ENCODE measurements at regions not wholly inside any gene's neighbourhood (a gene's known extent, or its start where the extent isn't known, plus 50 kb on each side); places are given as distances from the start of the nearest gene placed in this dataset.

- Histone ChIP-seq H3K27ac (no peak overlapping the region), H3K9me3 (no peaks in the 10 kb centered on the region), H3K4me3 (no peak overlapping the region), H3K27me3 (ENCODE audit: low read depth) (no peaks in the 10 kb centered on the region), H3K36me3 (no peaks in the 10 kb centered on the region), H3K4me1 (no peaks in the 10 kb centered on the region)
- DNase-seq (no peak), ATAC-seq (no peak)
- intact Hi-C loops (cut with DNase I): no loop called here
- TF ChIP-seq CTCF (IDR thresholded peaks at IDR 0.05): no peak
These were observed 249.2 kb upstream of the GPRIN3 start for GRCh38 chr4:89556601-89557305.

GRCh38 chr4:89551191-89551590, 243.6 kb upstream of the GPRIN3 start:
- ATAC-seq (no peak), DNase-seq (no peak)
- Histone ChIP-seq H3K27ac (no peak overlapping the region), H3K4me1 (no peaks in the 10 kb centered on the region), H3K4me3 (no peak overlapping the region), H3K36me3 (no peaks in the 10 kb centered on the region), H3K9me3 (no peaks in the 10 kb centered on the region), H3K27me3 (ENCODE audit: low read depth) (no peaks in the 10 kb centered on the region)
- no peak for TF ChIP-seq CTCF (IDR thresholded peaks at IDR 0.05)
- intact Hi-C loops (cut with DNase I): no loop called here

- no peak for TF ChIP-seq CTCF (IDR thresholded peaks at IDR 0.05)
- H3K9me3 ChIP-seq: no peaks in the 10 kb centered on the region
- H3K4me3 ChIP-seq: no peak overlapping the region
- H3K36me3 ChIP-seq: no peaks in the 10 kb centered on the region
- DNase-seq (no peak), ATAC-seq (no peak)
- no peaks in the 10 kb centered on the region for H3K4me1 ChIP-seq
- intact Hi-C loops (cut with DNase I): no loop called here
- no peaks in the 10 kb centered on the region for H3K27me3 ChIP-seq (ENCODE audit: low read depth)
- H3K27ac ChIP-seq: no peak overlapping the region
These were observed 242.3 kb upstream of the GPRIN3 start for GRCh38 chr4:89549907-89550306.

GRCh38 chr4:89545315-89545714, 237.7 kb upstream of the GPRIN3 start:
- Histone ChIP-seq H3K9me3 (no peaks in the 10 kb centered on the region), H3K27ac (no peak overlapping the region), H3K4me1 (no peaks in the 10 kb centered on the region), H3K4me3 (no peak overlapping the region), H3K27me3 (ENCODE audit: low read depth) (no peaks in the 10 kb centered on the region), H3K36me3 (no peaks in the 10 kb centered on the region)
- intact Hi-C loops (cut with DNase I): no loop called here
- no peak for DNase-seq
- no peak for ATAC-seq
- TF ChIP-seq CTCF (IDR thresholded peaks at IDR 0.05): no peak

GRCh38 chr4:89541998-89542397, 234.4 kb upstream of the GPRIN3 start:
- Histone ChIP-seq H3K27ac (no peak overlapping the region), H3K9me3 (no peaks in the 10 kb centered on the region), H3K4me3 (no peak overlapping the region), H3K36me3 (no peaks in the 10 kb centered on the region), H3K27me3 (ENCODE audit: low read depth) (no peaks in the 10 kb centered on the region), H3K4me1 (no peaks in the 10 kb centered on the region)
- DNase-seq (no peak), ATAC-seq (peak; percentile 36 to 45)
- TF ChIP-seq CTCF (IDR thresholded peaks at IDR 0.05): no peak
- intact Hi-C loops (cut with DNase I): no loop called here
